ENCODE measurements at regions not wholly inside any gene's neighbourhood (a gene's known extent, or its start where the extent isn't known, plus 50 kb on each side); places are given as distances from the start of the nearest gene placed in this dataset.

- ATAC-seq, result no peak
- intact Hi-C loops (cut with DNase I), result no loop called here
Measured at GRCh38 chr4:60805500-60806313, 394.4 kb upstream of the ADGRL3 start.

DNA sequence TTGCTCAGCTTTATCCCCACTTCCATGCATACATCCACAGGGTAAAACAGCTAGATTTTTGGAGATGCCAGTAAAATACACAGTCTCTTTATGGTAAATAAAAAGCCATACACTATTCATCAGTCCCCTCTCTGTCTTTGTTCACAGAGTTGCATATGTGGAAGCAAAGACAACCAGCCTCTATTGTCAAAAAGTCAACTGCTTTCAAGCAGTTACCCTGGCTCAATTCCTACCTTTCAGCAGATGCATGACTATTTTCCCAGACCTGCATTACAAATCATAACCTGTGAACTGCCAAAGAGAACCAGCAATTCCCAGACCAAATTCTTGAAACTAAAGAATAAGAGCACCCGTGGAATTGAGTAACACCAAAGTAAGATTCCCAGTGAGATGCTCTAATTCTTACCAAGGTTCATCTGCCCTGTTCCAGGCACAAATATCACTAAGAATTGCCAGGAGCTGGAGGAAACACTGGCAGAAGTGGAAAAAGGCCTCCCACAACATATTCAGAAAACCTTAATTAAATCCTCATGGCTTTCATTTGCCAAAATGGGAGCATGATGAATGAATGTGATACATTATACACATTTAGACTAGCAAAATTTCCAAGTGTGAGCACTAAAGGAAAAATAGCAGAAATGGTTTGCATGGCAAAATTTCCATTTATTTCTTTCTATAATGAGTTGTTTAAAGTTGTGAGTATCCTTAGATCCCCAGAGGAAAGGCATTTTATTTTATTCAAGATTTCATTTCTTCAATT, 391.2 kb upstream of the ADGRL3 start:
- intact Hi-C loops (cut with DNase I), result no loop called here
- DNase-seq (ENCODE audit: missing footprints) (no peak), ATAC-seq (no peak)

More at GRCh38 chr4:60805500-60806313, 394.4 kb upstream of the ADGRL3 start:
- DNase-seq (ENCODE audit: missing footprints), result no peak

DNA sequence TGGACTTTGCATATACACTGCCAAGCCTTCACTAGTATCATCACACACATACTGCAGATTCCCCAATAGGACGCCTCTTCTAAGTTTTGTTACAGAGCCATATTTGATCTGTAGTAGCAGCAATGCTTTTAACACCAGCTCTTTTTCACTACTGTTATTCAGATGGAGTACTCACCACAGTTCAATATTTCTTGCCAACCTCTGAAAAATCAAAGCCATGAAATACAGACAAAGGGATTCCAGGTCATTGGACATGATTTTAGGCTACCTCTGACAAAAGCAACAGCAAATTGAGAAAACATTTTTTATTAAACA, 390.7 kb upstream of the ADGRL3 start:
- DNase-seq (ENCODE audit: missing footprints), result no peak
- no peak for ATAC-seq
- intact Hi-C loops (cut with DNase I), result no loop called here

GRCh38 chr4:60812811-60813210, 387.3 kb upstream of the ADGRL3 start:
- intact Hi-C loops (cut with DNase I), result no loop called here
- no peak for ATAC-seq
- DNase-seq (ENCODE audit: missing footprints), result no peak

DNA sequence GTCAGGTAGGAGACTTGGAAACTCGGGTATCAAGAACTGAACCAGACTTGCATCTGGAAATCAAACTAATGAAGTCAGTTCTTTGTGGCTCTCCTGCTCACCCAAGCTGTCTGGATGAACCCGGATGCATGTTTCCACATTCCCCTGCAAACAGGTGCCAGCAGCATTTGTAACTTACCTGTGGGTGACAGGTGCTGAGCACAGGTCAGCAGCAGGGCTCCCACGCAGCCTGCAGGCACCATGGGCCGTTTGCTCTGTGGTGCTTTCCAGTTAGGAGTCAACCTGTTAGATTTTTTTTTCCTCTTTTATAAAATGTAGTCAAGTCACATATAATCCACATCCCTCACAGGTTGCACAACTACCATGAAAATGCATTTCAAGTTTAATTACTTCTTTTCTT, 385.6 kb upstream of the ADGRL3 start:
- ATAC-seq (no peak), DNase-seq (ENCODE audit: missing footprints) (no peak)
- intact Hi-C loops (cut with DNase I), result no loop called here

DNA sequence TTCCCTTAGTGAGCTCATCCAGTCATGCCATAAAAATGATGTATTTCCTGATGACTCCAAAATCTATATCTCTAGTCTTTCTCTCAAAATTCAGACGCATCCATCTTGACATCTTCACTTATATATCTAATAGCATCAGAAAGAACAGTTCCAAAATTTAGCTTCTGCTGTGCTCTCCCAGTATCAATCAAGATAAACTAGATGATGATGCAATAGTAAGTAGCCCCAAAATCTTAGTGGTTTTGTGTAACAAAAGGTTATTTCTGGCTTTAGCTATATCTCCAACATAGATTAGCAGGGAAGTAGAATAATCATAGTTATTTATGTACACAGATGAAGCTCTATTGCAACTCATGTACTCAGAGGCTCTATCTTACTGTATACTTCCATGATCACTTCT, 382.5 kb upstream of the ADGRL3 start:
- DNase-seq (ENCODE audit: missing footprints) (no peak), ATAC-seq (no peak)
- intact Hi-C loops (cut with DNase I), result no loop called here

DNA sequence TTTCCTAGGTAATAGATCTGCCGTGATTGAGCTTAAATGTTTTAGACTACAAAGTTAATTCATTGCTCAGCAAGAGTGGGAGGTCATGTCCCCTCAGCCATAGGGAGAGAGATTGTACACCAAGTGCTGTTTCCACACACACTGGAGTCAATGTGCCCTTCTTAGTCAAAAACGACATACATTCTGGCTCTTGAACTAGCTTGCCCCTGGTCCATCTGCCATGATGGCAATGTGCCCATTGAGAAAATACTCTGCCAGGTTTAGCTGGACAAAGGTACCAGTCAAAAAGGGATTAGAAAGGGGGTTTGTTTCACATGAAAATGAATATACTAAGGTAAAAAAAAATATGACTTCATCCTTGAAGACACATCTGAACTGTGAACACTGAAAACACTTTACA, 377.1 kb upstream of the ADGRL3 start:
- intact Hi-C loops (cut with DNase I), result no loop called here
- DNase-seq (ENCODE audit: missing footprints), result no peak
- no peak for ATAC-seq

- ATAC-seq (no peak), DNase-seq (ENCODE audit: missing footprints) (no peak)
- intact Hi-C loops (cut with DNase I), result no loop called here
Measured at GRCh38 chr4:60840020-60840419, 360.1 kb upstream of the ADGRL3 start.

DNA sequence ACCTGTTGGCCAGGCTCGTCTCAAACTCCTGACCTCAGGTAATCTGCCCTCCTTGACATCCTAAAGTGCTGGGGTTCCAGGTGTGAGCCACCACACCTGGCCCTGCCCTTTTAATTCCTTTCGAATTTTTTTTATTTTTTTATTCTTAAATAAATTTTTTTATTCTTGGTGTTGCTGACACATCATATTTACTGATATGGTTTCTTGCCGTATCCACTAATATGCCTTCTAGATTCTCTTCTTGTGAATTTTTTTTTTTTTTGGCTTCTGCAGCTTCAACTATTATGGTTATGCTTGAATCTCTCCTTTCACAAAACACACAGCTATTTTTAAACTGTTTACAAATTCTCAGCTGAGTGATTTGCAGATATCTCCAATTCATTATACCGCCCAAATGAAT, 353.4 kb upstream of the ADGRL3 start:
- intact Hi-C loops (cut with DNase I), result no loop called here
- no peak for DNase-seq (ENCODE audit: missing footprints)
- no peak for ATAC-seq

GRCh38 chr4:60847614-60848013, 352.5 kb upstream of the ADGRL3 start:
- no peak for DNase-seq (ENCODE audit: missing footprints)

GRCh38 chr4:60857130-60857753, 342.9 kb upstream of the ADGRL3 start:
- intact Hi-C loops (cut with DNase I), result no loop called here
- DNase-seq (ENCODE audit: missing footprints) (no peak), ATAC-seq (no peak)

More at GRCh38 chr4:60847614-60848013, 352.5 kb upstream of the ADGRL3 start:
- ATAC-seq, result no peak
- intact Hi-C loops (cut with DNase I), result no loop called here

GRCh38 chr4:60863442-60863841, 336.7 kb upstream of the ADGRL3 start:
- intact Hi-C loops (cut with DNase I), result no loop called here
- ATAC-seq, result no peak
- no peak for DNase-seq (ENCODE audit: missing footprints)

- intact Hi-C loops (cut with DNase I), result no loop called here
- peak; percentile 37 for ATAC-seq
- DNase-seq (ENCODE audit: missing footprints), result no peak
Measured at GRCh38 chr4:60865273-60865672, 334.9 kb upstream of the ADGRL3 start.

GRCh38 chr4:60868232-60868960, 331.7 kb upstream of the ADGRL3 start:
- ATAC-seq, result no peak
- no peak for DNase-seq (ENCODE audit: missing footprints)
- intact Hi-C loops (cut with DNase I), result no loop called here

GRCh38 chr4:60879135-60879701, 320.9 kb upstream of the ADGRL3 start:
- DNase-seq (ENCODE audit: missing footprints) (no peak), ATAC-seq (no peak)
- intact Hi-C loops (cut with DNase I), result no loop called here

GRCh38 chr4:60884587-60884986, 315.5 kb upstream of the ADGRL3 start:
- ATAC-seq (no peak), DNase-seq (ENCODE audit: missing footprints) (no peak)
- intact Hi-C loops (cut with DNase I), result no loop called here

DNA sequence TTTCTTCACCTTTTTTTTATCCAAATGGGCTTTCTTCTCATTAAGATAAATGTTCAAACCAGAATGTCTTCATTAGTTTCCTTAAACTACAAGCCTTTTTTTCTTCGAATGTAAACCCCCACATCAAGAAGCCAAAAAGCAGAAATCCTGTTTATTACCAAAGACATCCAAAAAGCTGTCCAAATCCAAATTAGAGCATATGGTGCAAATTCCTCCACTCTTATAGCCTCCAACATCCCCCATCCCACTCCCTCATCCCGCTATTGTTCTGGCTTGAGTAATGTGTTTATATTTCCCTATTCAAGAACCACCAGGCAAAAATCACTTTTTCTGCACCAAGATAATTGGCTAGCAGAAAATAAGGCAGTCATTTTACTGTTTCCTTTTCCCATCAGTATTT, 315.1 kb upstream of the ADGRL3 start:
- DNase-seq (ENCODE audit: missing footprints), result no peak
- no peak for ATAC-seq
- intact Hi-C loops (cut with DNase I), result no loop called here

DNA sequence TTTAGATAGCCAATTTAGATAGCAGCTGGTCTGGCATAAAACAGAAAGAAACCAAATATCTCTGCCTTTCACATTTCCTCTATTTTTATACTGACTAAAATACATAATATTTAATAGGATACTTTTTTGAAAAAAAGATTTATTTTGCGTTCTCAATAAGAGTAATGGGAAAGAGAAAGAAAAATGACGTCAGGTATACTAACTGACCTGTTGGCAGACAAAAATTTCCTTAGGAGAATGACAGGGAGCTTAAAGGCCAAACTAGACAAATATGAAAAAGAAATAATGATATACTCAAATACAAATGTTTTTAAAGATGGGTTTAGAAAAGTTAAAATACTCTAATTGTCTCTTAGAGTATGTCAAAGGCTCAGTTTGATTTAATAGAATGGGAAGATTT, 309.4 kb upstream of the ADGRL3 start:
- DNase-seq (ENCODE audit: missing footprints) (no peak), ATAC-seq (no peak)
- intact Hi-C loops (cut with DNase I), result no loop called here

DNA sequence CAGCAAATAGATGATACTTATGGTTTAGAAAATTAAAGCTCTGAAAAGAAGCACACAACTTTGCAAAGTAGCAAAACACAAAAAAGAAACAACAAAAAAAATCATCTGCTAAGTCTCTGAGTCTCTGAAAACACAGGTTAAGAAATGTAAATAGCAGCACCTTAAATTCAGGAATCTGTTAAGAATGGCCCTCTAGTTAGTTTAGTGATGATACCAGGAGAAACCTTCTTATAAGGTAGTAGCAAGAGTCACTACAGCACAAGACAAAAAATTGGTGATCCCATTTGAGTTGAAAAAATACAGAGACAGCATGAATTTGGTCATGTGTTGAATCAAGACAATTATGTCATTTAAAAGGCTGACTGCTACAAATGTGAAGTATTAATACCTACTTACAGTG, 308.2 kb upstream of the ADGRL3 start:
- DNase-seq (ENCODE audit: missing footprints) (no peak), ATAC-seq (no peak)
- intact Hi-C loops (cut with DNase I), result no loop called here

Data from Right ventricle myocardium inferior (tissue), 1 donor.